PC-3 (cell line): ENCODE measurements at regions not wholly inside any gene's neighbourhood (a gene's known extent, or its start where the extent isn't known, plus 50 kb on each side); places are given as distances from the start of the nearest gene placed in this dataset.
A peak's percentile ranks its signal among the peaks of the same experiment; 100 is the strongest.

ENCODE experiments used
- ATAC-seq: fragments of 200-7000 bp; cut with Tn5 transposase; 2 replicates; pipeline ENCODE4 v1.9.1; 2020; ENCODE audit warnings: mild to moderate bottlenecking, moderate library complexity
- BruUV-seq: library from RNA; stranded (reverse); fragments of 400-500 nt; replicated peaks from 2 replicates; lab custom pipeline; 2021; lab: Mats Ljungman, UMichigan
- CTCF ChIA-PET: fragments of 300-600 bp; sonication (Branson Sonifier 250); formaldehyde crosslinking; loops from one replicate; lab custom pipeline; 2022; ENCODE audit warnings: antibody characterized with exemption; lab: Charles Lee
- POLR2A ChIA-PET: fragments of 300-600 bp; sonication (Branson Sonifier 250); formaldehyde crosslinking; loops from one replicate; lab custom pipeline; 2022; ENCODE audit warnings: antibody characterized with exemption; ENCODE audit not compliant: unreplicated experiment; lab: Charles Lee
- DNase-seq: peaks from one replicate; pipeline ENCODE4 v3.0.0-alpha.2; 2015
- H2AFZ ChIP-seq: fragments of 300-600 bp; sonication (generic); 2 replicates; pipeline ENCODE4 v1.6.0; 2016; ENCODE audit warnings: antibody characterized with exemption, low read length
- H3F3A ChIP-seq: fragments of 300-600 bp; sonication (generic); one replicate; pipeline ENCODE4 v1.6.0; 2017; ENCODE audit warnings: antibody characterized with exemption, low read length, control low read depth, mild to moderate bottlenecking; ENCODE audit not compliant: unreplicated experiment
- H3K27ac ChIP-seq: fragments of 300-600 bp; sonication (generic); 2 replicates; pipeline ENCODE4 v1.5.1; 2016; ENCODE audit warnings: mild to moderate bottlenecking, low read length
- H3K27me3 ChIP-seq: fragments of 300-600 bp; sonication (generic); 2 replicates; pipeline ENCODE4 v1.6.1; 2016; ENCODE audit warnings: low read length, mixed read lengths
- H3K36me3 ChIP-seq: fragments of 300-600 bp; sonication (generic); 2 replicates; pipeline ENCODE4 v1.6.1; 2016; ENCODE audit warnings: low read depth, mixed run types, low read length, mixed read lengths
- H3K4me1 ChIP-seq: fragments of 300-600 bp; sonication (generic); 2 replicates; pipeline ENCODE4 v1.5.1; 2016; ENCODE audit warnings: low read length; ENCODE audit not compliant: insufficient read depth
- H3K4me2 ChIP-seq: fragments of 300-600 bp; sonication (generic); 2 replicates; pipeline ENCODE4 v1.6.0; 2016; ENCODE audit warnings: low read length
- H3K4me3 ChIP-seq: fragments of 300-600 bp; sonication (generic); 2 replicates; pipeline ENCODE4 v1.5.1; 2016; ENCODE audit warnings: mild to moderate bottlenecking, low read length, mixed read lengths
- H3K79me2 ChIP-seq: fragments of 300-600 bp; sonication (generic); 2 replicates; pipeline ENCODE4 v1.6.1; 2017; ENCODE audit warnings: low read length, mixed read lengths
- H3K9ac ChIP-seq: fragments of 300-600 bp; sonication (generic); 2 replicates; pipeline ENCODE4 v1.6.0; 2016; ENCODE audit warnings: mild to moderate bottlenecking, low read length
- H3K9me2 ChIP-seq: fragments of 300-600 bp; sonication (generic); replicated peaks from 2 replicates; pipeline ENCODE4 v1.6.1; 2016; ENCODE audit warnings: mixed run types, low read length, mixed read lengths
- H3K9me3 ChIP-seq: fragments of 300-600 bp; sonication (generic); 2 replicates; pipeline ENCODE4 v1.6.1; 2016; ENCODE audit warnings: low read length, mixed read lengths
- H4K20me1 ChIP-seq: fragments of 300-600 bp; sonication (generic); 2 replicates; pipeline ENCODE4 v1.6.1; 2016; ENCODE audit warnings: low read length, mixed read lengths
- CTCF ChIP-seq: fragments of 300-600 bp; sonication (generic); conservative IDR thresholded peaks from 2 replicates; pipeline ENCODE4 v1.5.1; 2017; ENCODE audit warnings: antibody characterized with exemption, low read depth, mild to moderate bottlenecking, low read length
- EZH2 ChIP-seq: fragments of 300-600 bp; sonication (generic); IDR thresholded peaks from one replicate; pipeline ENCODE4 v1.6.1; 2017; ENCODE audit warnings: antibody characterized with exemption, mild to moderate bottlenecking, low read length; ENCODE audit not compliant: unreplicated experiment
- EZH2phosphoT487 ChIP-seq: fragments of 300-600 bp; sonication (generic); IDR thresholded peaks from 2 replicates; pipeline ENCODE4 v1.6.1; 2018; ENCODE audit warnings: mild to moderate bottlenecking, antibody characterized with exemption, low read length, borderline replicate concordance
- intact Hi-C: fragments of 100-400 bp; cut with micrococcal nuclease; formaldehyde crosslinking; loops from 2 replicates; pipeline ENCODE4 v1.9.0; 2023

- intact Hi-C loops, result no loop called here
- no peak for ATAC-seq
- Histone ChIP-seq H3K4me1 (no peaks in the 10 kb centered on the region), H3K79me2 (no peaks in the 10 kb centered on the region), H3K27me3 (no peaks in the 10 kb centered on the region), H2AFZ (no peak overlapping the region), H3K9me3 (no peaks in the 10 kb centered on the region), H4K20me1 (no peaks in the 10 kb centered on the region), H3K9ac (no peak overlapping the region), H3K9me2 (no peaks in the 10 kb centered on the region), H3K27ac (no peak overlapping the region), H3K4me2 (no peak overlapping the region), H3K36me3 (no peaks in the 10 kb centered on the region), H3F3A (no peaks in the 10 kb centered on the region), H3K4me3 (no peak overlapping the region)
- DNase-seq, result no peak
- ChIA-PET CTCF (no interaction called here), POLR2A (interaction anchor here (0.7 kb wide), 1 partner anchor 75 kb away, joined by 4 read pairs; no protein-coding TSS in a partner anchor)
- no peak for TF ChIP-seq CTCF
- no peak for TF ChIP-seq EZH2phosphoT487
- no peak for TF ChIP-seq EZH2
- BruUV-seq, result no TSS peak
Observed at GRCh38 chr1:80776266-80776665, 1024.5 kb upstream of the ADGRL2 start.

- Histone ChIP-seq H3F3A (no peaks in the 10 kb centered on the region), H3K79me2 (no peaks in the 10 kb centered on the region), H3K9me2 (no peaks in the 10 kb centered on the region), H3K9ac (no peak overlapping the region), H3K27me3 (no peaks in the 10 kb centered on the region), H3K4me1 (no peaks in the 10 kb centered on the region; the same call in 1 of the 2 replicates), H2AFZ (no peak overlapping the region), H3K27ac (no peak overlapping the region), H4K20me1 (no peaks in the 10 kb centered on the region), H3K36me3 (no peaks in the 10 kb centered on the region), H3K9me3 (no peaks in the 10 kb centered on the region), H3K4me3 (no peak overlapping the region), H3K4me2 (no peak overlapping the region)
- no peak for ATAC-seq
- BruUV-seq, result no TSS peak
- DNase-seq, result no peak
- POLR2A ChIA-PET, result no interaction called here
- CTCF ChIA-PET, result no interaction called here
- TF ChIP-seq EZH2, result no peak
- no peak for TF ChIP-seq EZH2phosphoT487
- TF ChIP-seq CTCF, result no peak
- intact Hi-C loops, result no loop called here
Observed at GRCh38 chr1:80769208-80769750, 1031.5 kb upstream of the ADGRL2 start.

GRCh38 chr1:80767711-80768110, 1033.0 kb upstream of the ADGRL2 start:
- CTCF ChIA-PET, result no interaction called here
- no peaks in the 10 kb centered on the region for H3F3A ChIP-seq
- TF ChIP-seq CTCF (no peak), EZH2 (no peak), EZH2phosphoT487 (no peak)
- BruUV-seq, result no TSS peak
- no peak overlapping the region for H3K4me3 ChIP-seq
- no peaks in the 10 kb centered on the region; the same call in 1 of the 2 replicates for H3K4me1 ChIP-seq
- H3K4me2 ChIP-seq, result no peak overlapping the region
- H2AFZ ChIP-seq, result no peak overlapping the region
- H3K9ac ChIP-seq, result no peak overlapping the region
- no peaks in the 10 kb centered on the region for H3K27me3 ChIP-seq
- H3K9me3 ChIP-seq, result no peaks in the 10 kb centered on the region
- H3K27ac ChIP-seq, result no peak overlapping the region
- no peaks in the 10 kb centered on the region for H3K9me2 ChIP-seq
- H3K79me2 ChIP-seq, result no peaks in the 10 kb centered on the region
- DNase-seq (no peak), ATAC-seq (peak; percentile 58)
- POLR2A ChIA-PET, result no interaction called here
- intact Hi-C loops, result no loop called here
- no peaks in the 10 kb centered on the region for H4K20me1 ChIP-seq
- no peaks in the 10 kb centered on the region for H3K36me3 ChIP-seq
